ENCODE measurements at regions not wholly inside any gene's neighbourhood (a gene's known extent, or its start where the extent isn't known, plus 50 kb on each side); places are given as distances from the start of the nearest gene placed in this dataset.

DNA sequence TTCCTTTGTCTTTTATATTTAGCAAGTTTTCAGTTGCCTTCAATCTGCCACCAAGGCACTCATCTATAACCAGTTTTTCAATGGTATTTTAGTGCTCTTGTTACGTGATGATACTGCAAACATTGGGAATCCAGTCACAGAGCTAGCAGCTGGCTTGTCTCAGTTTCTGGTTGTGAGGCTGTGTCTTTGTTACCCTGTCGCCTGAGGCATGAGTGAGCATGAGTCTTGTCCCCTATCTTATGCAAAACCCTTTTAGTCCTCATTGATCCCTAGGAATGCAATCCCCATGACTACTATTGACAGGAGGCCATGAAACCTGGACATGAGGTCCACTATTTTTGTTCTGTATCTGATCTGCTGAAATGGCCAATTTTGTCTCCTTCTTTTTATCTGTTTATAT, 391.0 kb downstream of the LMO7 start:
- Histone ChIP-seq H3K36me3 (no peaks in the 10 kb centered on the region), H3K4me3 (no peak overlapping the region), H3K9me3 (peaks cover 0 to 4% (median 0%) of the 10 kb centered on the region in 11 donors), H3K27me3 (no peaks in the 10 kb centered on the region), H3K27ac (no peak overlapping the region), H3K4me1 (no peaks in the 10 kb centered on the region)
- ATAC-seq, result no peak
- WGBS, 2 donors, result 88 to 93% methylated on average over 2 of the region's 2 CpGs
- TF ChIP-seq, protein P1, sequence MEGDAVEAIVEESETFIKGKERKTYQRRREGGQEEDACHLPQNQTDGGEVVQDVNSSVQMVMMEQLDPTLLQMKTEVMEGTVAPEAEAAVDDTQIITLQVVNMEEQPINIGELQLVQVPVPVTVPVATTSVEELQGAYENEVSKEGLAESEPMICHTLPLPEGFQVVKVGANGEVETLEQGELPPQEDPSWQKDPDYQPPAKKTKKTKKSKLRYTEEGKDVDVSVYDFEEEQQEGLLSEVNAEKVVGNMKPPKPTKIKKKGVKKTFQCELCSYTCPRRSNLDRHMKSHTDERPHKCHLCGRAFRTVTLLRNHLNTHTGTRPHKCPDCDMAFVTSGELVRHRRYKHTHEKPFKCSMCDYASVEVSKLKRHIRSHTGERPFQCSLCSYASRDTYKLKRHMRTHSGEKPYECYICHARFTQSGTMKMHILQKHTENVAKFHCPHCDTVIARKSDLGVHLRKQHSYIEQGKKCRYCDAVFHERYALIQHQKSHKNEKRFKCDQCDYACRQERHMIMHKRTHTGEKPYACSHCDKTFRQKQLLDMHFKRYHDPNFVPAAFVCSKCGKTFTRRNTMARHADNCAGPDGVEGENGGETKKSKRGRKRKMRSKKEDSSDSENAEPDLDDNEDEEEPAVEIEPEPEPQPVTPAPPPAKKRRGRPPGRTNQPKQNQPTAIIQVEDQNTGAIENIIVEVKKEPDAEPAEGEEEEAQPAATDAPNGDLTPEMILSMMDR (IDR thresholded peaks at IDR 0.05), result no peak
- intact Hi-C loops (cut with DNase I), result no loop called here
- no peak for DNase-seq

DNA sequence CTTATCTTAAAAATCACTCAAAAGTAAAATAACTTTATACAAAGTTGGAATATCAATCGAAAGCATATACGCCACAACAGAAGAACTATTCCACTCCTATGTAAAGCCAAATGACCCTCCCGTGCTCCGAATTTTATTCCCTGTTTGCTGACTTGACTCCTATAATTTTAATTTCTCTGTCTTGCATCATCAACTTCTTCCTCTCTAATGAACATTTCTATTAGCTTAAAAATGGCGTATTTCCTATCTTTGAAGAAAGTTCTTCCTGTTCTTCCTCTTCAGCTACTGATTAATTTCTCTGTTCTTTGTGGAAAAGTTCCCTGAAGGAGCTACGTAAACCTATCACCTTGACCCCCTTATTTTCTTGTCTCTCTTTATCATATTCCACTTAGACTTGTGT, 389.3 kb downstream of the LMO7 start:
- no peak overlapping the region for H3K4me3 ChIP-seq
- WGBS, 2 donors, result 86 to 91% methylated on average over 6 of the region's 6 CpGs
- no peak for DNase-seq
- H3K27me3 ChIP-seq, result no peaks in the 10 kb centered on the region
- no peak for ATAC-seq
- TF ChIP-seq, protein P1 (IDR thresholded peaks at IDR 0.05), result no peak
- no peaks in the 10 kb centered on the region for H3K4me1 ChIP-seq
- H3K9me3 ChIP-seq, result peaks cover 0 to 4% (median 0%) of the 10 kb centered on the region in 11 donors
- no peak overlapping the region for H3K27ac ChIP-seq
- H3K36me3 ChIP-seq, result no peaks in the 10 kb centered on the region
- intact Hi-C loops (cut with DNase I), result no loop called here

DNA sequence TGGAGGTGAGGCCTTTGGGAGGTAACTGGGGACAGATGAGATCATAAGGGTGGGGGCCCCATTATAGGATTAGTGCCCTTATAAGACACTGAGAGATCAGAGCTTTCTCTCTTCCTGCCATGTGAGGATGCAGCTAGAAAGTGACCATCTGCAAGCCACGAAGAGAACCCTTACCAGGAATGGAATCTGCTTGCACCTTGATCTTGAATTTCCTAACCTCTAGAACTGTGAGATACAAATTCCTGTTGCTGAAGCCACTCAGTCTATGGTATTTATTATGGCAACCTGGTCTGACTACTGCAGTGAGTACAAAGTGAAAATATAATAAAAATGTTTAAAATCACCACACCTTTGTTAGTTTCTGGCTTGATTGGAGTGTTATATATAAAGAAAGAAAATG, 388.0 kb downstream of the LMO7 start:
- TF ChIP-seq, protein P1 (IDR thresholded peaks at IDR 0.05), result no peak
- 69 to 88% methylated on average over 1 of the region's 1 CpG for WGBS, 2 donors
- no peaks in the 10 kb centered on the region for H3K27me3 ChIP-seq
- ATAC-seq (no peak), DNase-seq (no peak)
- H3K27ac ChIP-seq, result no peak overlapping the region
- no peak overlapping the region for H3K4me3 ChIP-seq
- H3K9me3 ChIP-seq, result peaks cover 0 to 4% (median 0%) of the 10 kb centered on the region in 11 donors
- H3K4me1 ChIP-seq, result no peaks in the 10 kb centered on the region
- intact Hi-C loops (cut with DNase I), result no loop called here
- H3K36me3 ChIP-seq, result no peaks in the 10 kb centered on the region

DNA sequence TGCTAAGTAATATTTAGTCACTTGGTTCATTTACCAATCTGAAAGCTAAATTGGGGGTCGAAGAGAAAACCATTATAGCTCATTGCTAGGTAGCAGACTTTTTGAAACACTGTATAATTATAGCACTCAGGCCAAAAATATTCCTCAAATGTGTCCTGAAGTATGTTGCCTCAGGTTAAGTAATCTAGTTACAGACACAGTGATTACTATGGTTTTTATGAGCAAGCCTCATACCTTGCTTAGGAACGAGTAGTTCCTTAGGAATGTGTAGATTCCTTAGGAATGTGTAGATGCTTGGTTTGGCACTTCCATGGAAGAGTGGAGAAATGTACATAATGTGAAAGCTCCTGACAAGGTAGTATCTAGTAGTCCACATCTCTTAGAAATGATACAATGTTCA, 387.5 kb downstream of the LMO7 start:
- H3K4me3 ChIP-seq, result no peak overlapping the region
- DNase-seq (no peak), ATAC-seq (no peak)
- H3K9me3 ChIP-seq, result peaks cover 0 to 4% (median 0%) of the 10 kb centered on the region in 11 donors
- H3K27me3 ChIP-seq, result no peaks in the 10 kb centered on the region
- 74 to 79% methylated on average over 2 of the region's 2 CpGs for WGBS, 2 donors
- TF ChIP-seq, protein P1 (IDR thresholded peaks at IDR 0.05), result no peak
- intact Hi-C loops (cut with DNase I), result no loop called here
- H3K4me1 ChIP-seq, result no peaks in the 10 kb centered on the region
- H3K27ac ChIP-seq, result no peak overlapping the region
- H3K36me3 ChIP-seq, result no peaks in the 10 kb centered on the region
